AG10803 (cell line): ENCODE measurements at regions not wholly inside any gene's neighbourhood (a gene's known extent, or its start where the extent isn't known, plus 50 kb on each side); places are given as distances from the start of the nearest gene placed in this dataset.

Experiments
- DNase-seq: peaks from one replicate; pipeline ENCODE4 v3.0.0; 2010; ENCODE audit warnings: low read depth
- H3K4me3 ChIP-seq: 2 replicates; pipeline ENCODE4 v1.5.1; 2011; ENCODE audit warnings: mild to moderate bottlenecking, low read length, control low read depth
- TF ChIP-seq, protein P1 (sequence below): conservative IDR thresholded peaks from 2 replicates; pipeline ENCODE4 v1.5.1; 2011; ENCODE audit warnings: mild to moderate bottlenecking, low read length, control low read depth, inconsistent platforms

DNA sequence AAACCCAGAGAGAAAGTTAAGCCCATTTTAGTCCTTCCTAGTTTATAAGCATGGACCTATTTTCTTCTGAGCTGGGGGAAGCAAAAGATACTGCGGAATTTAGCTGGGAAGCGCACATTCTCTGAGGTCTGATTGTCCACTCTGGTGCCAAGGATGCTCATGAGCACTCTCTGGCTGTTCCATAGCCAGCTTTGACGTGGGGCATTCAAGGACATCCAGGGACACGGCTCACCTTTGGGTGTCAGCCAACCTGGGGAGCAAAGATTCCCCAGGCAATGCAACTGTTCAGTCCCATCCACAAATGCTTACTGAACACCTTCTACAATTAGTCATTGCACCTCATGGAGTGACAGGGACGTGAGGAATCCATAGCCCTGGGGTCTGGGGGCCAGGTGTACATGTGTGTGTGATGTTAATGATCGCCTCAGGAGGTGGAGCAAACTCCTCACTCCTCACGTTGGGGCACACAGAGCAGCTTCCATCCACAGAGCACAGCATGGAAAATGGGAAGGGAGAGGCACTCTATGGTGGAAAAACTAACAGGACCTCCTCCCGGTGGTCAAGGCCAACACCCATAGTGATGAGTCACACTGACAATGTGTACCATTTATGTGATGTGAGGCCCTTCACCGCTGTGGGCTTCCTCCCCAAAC is 67.5 kb upstream of the IGFBP3 start:
- no peak for DNase-seq
- TF ChIP-seq, protein P1, sequence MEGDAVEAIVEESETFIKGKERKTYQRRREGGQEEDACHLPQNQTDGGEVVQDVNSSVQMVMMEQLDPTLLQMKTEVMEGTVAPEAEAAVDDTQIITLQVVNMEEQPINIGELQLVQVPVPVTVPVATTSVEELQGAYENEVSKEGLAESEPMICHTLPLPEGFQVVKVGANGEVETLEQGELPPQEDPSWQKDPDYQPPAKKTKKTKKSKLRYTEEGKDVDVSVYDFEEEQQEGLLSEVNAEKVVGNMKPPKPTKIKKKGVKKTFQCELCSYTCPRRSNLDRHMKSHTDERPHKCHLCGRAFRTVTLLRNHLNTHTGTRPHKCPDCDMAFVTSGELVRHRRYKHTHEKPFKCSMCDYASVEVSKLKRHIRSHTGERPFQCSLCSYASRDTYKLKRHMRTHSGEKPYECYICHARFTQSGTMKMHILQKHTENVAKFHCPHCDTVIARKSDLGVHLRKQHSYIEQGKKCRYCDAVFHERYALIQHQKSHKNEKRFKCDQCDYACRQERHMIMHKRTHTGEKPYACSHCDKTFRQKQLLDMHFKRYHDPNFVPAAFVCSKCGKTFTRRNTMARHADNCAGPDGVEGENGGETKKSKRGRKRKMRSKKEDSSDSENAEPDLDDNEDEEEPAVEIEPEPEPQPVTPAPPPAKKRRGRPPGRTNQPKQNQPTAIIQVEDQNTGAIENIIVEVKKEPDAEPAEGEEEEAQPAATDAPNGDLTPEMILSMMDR: no peak
- H3K4me3 ChIP-seq: no peak overlapping the region

DNA sequence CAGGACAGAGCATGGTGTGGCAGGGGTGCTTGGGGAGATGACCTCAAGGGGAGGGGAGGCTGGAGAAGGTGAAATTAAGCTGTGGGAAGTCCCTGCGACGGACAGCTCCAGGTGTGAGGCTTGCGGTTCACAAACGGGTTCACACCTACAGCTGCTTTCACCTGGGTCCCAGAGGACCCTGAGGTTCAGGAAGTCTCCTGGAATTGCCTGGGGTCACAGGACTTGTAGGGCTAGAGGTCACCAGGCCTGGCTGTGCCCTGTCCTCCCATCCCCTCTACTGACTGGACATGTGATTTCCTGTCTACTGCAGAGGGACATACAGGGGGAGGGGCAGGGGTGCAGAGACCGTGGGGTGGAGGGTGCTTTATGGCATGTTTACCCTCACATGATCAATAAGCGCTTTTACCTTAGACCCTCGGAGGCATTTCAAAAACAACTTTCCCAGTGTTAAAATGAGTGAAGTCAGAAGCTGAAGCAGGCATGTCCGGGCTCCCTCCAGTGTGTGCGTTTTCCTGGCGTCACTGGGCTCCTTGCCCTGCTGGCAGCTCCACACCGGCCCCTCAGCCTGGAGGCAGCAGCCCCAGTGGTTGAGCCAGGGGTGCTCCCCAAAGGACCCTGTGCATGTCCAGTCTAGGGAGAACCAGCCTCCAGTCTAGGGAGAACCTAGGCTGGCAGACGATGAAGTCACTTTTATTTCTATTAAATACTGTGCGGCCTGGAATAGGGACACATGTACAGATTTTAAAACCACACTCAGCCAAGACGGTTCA is 66.6 kb upstream of the IGFBP3 start:
- H3K4me3 ChIP-seq: no peak overlapping the region
- TF ChIP-seq, protein P1: no peak
- no peak for DNase-seq

DNA sequence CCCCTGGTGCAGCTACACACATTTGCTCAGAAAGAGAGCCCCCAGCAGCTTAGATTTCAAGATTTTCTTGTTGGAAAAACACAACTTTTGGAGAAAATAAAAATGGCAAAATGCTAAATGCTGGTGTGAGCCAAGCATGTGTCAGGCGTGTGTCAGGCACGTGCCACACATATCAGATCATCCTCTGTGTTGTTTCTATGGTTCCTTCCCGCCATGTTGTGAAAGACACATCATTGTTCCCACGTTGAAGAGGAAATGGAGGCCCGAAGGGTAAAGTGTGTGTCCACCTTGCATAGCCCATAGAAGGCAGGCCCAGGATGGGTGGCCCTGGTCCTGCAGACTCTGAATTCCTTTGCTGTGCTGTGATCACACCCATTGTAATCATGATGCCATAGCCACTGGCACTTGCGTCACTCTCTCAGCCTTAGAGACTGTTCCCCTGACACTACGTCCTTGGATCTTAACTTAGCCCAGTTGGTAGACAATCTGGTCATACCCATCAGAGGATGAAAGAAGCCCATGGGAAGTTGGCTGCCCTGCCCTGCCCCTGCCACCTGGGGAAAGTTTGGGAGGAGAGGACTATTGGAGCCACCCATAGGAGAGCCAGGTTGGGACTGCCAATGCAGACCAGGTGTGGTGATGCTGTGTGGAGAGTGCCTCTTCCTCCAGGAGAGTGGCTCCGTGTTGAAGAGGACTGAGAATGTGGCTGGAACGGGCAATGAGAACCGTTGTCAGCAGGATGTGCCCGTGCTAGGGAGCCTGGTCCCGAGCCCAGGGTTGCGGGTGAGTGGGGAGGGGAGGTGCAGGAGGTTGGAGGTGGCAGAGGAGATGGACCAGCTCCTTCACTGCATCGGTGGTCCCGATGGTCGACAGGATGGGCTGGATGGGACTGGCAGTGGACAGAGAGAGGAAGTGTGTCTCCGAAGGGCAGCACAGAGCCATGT is 65.6 kb upstream of the IGFBP3 start:
- TF ChIP-seq, protein P1: no peak
- no peak for DNase-seq
- H3K4me3 ChIP-seq: no peak overlapping the region

DNA sequence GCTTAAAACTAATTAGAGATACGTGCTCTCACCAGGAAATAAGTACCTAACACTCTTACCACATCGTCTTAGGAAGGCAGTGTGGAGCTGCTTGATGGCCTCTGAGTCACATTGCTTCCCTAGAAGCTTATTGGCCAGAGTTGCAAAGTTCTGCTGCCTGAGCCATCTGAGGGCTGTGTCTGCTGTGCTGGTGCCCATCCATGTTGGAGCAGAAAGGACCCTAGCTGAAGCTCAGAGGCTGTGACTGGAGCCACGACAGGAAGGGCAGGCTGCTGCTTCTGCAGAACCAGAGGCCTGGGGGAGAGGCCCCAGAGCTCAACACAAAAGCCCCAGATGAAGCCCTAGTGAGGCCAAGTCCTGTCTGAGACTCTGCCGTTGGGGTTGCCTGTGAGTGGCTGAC is 64.8 kb upstream of the IGFBP3 start:
- TF ChIP-seq, protein P1: peak; percentile 20
- H3K4me3 ChIP-seq: no peak overlapping the region
- peak; percentile 84 for DNase-seq

DNA sequence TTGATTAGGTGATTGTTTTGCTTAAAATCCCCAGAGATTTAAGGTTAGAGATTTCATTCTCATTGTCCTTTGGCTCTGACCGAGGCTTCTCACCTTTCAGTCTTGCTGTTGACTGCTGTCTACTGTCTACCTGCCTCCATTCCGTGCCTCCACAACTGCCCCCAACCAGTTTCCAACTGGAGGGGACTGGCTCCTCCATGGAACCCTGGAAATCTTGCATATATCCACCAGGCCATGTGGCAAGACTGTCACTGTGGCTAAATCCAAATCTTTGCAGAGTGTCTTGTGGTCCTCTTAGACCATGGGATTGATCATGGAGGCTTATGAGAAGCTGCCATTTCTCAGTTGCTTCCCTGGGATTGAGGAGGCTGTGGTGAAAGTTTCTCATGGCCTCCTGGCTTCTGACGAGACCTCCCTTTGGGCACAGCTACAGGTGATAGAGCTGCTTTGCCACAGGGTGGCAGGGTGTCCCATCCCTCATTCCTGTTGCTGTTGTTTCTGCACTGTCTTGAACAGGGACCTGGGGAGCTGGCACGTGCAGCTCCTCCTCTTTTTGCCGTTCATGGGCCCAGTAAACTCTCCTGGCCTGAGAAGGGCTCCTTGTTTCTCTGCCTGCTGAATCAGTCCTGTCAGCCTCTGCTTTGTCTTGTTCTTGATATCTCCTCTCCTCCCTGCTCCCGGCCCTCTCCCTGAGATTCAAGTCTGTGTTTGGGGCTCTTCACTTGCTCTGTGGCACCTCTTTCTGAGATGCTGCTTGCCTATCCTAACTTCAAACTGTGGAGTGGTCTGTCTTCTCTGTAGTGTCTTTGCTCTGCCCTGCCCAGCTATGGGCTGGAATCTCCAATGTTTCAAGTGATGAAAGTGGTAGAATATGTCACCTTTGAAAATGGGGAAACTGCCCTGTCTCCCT is 63.6 kb upstream of the IGFBP3 start:
- TF ChIP-seq, protein P1: no peak
- no peak for DNase-seq
- no peak overlapping the region for H3K4me3 ChIP-seq

DNA sequence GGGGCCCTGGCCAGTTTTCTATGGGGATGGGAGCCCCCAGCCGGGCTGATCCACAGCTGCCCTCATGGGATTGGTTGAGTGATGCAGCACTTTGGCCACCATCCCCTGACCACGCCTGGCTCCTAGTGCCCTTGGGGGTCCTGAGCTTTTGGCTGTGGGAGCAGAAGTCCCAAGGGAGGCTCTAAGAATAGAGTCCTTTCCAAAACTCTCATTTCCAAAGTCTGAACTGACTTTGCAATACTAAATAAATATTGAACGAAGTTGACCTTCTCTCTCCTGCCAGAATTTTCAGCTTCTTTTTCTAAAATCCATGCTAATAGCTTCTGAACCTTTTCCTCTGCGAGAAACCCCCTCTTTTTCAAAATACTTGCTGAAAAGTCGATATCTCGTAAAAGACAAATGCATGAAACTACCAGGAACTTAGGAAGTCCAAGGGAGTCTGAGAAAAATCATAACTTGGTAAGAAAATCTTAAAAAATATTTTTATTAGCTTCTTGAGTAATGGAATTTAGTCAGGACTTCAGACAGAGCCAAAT is 62.7 kb upstream of the IGFBP3 start:
- no peak for DNase-seq
- H3K4me3 ChIP-seq: no peak overlapping the region
- TF ChIP-seq, protein P1: no peak
